Loucy (cell line): ENCODE measurements at regions not wholly inside any gene's neighbourhood (a gene's known extent, or its start where the extent isn't known, plus 50 kb on each side); places are given as distances from the start of the nearest gene placed in this dataset.

Experiments
- EZH2phosphoT487 ChIP-seq: fragments of 200-600 bp; IDR thresholded peaks from 2 replicates; pipeline ENCODE4 v1.6.1; 2018; ENCODE audit warnings: antibody characterized with exemption, mild to moderate bottlenecking, moderate library complexity, borderline replicate concordance
- TF ChIP-seq, protein P1 (sequence below): fragments of 200-600 bp; sonication (generic); conservative IDR thresholded peaks from 2 replicates; pipeline ENCODE4 v1.5.1; 2014; ENCODE audit warnings: mild to moderate bottlenecking, antibody characterized with exemption, low read length

DNA sequence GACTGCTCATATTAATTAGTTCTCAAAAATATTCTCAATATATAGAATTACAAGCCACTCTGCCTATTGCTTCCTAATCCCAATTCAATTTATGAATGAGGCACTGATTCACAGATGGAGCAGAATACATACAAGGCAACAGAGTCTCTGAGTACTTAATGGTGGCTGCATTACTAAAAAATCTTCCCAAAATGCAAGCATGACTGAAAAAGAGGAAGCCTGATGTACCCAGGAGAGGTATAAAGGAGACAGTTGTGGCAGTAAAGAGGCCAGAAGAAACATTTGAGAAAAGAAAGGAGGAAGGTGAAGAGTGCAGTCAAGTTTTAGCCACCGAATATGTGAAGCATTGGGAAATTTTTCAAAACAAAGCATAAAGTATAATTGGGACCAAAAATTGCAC lies 163.2 kb upstream of the INTU start:
- TF ChIP-seq, protein P1, sequence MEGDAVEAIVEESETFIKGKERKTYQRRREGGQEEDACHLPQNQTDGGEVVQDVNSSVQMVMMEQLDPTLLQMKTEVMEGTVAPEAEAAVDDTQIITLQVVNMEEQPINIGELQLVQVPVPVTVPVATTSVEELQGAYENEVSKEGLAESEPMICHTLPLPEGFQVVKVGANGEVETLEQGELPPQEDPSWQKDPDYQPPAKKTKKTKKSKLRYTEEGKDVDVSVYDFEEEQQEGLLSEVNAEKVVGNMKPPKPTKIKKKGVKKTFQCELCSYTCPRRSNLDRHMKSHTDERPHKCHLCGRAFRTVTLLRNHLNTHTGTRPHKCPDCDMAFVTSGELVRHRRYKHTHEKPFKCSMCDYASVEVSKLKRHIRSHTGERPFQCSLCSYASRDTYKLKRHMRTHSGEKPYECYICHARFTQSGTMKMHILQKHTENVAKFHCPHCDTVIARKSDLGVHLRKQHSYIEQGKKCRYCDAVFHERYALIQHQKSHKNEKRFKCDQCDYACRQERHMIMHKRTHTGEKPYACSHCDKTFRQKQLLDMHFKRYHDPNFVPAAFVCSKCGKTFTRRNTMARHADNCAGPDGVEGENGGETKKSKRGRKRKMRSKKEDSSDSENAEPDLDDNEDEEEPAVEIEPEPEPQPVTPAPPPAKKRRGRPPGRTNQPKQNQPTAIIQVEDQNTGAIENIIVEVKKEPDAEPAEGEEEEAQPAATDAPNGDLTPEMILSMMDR = no peak
- no peak for TF ChIP-seq EZH2phosphoT487
